Activated naive CD8-positive, alpha-beta T cell (primary cell): ENCODE measurements at regions not wholly inside any gene's neighbourhood (a gene's known extent, or its start where the extent isn't known, plus 50 kb on each side); places are given as distances from the start of the nearest gene placed in this dataset.

Source experiments
- H3K27ac Mint-ChIP-seq: one replicate; pipeline ENCODE4 v1.8.0; 2021; ENCODE audit warnings: mixed read lengths
- H3K27me3 Mint-ChIP-seq: one replicate; pipeline ENCODE4 v1.8.0; 2021; ENCODE audit warnings: mixed read lengths
- H3K36me3 Mint-ChIP-seq: one replicate; pipeline ENCODE4 v1.8.0; 2021; ENCODE audit warnings: mixed read lengths
- H3K4me1 Mint-ChIP-seq: one replicate; pipeline ENCODE4 v1.8.0; 2021; ENCODE audit warnings: low read depth, mixed read lengths
- H3K4me3 Mint-ChIP-seq: one replicate; pipeline ENCODE4 v1.8.0; 2021; ENCODE audit warnings: mild to moderate bottlenecking, mixed read lengths
- H3K9me3 Mint-ChIP-seq: one replicate; pipeline ENCODE4 v1.8.0; 2021; ENCODE audit warnings: low read depth, mixed read lengths

DNA sequence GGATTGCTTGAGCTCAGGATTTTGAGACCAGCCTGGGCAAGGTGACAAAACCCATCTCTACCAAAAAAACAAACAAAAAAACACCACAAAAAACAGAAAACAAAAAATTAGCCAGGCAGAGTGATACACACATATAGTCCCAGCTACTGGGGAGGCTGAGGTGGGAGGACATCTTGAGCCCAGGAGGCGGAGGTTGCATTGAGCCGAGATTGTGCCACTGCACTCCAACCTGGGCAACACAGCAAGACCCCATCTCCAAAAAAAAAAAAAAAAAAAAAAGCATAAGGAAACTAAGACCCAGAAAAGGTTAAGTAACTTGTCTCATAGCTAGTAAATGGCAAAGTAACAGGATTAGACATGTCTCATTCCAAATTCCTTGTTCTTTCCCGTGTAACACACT, 56.3 kb upstream of the PSMA6 start:
- Mint-ChIP-seq H3K27ac (no peak overlapping the region), H3K9me3 (no peaks in the 10 kb centered on the region), H3K4me3 (no peak overlapping the region), H3K36me3 (peaks cover 10% of the 10 kb centered on the region), H3K27me3 (no peaks in the 10 kb centered on the region), H3K4me1 (peaks cover 13% of the 10 kb centered on the region)

DNA sequence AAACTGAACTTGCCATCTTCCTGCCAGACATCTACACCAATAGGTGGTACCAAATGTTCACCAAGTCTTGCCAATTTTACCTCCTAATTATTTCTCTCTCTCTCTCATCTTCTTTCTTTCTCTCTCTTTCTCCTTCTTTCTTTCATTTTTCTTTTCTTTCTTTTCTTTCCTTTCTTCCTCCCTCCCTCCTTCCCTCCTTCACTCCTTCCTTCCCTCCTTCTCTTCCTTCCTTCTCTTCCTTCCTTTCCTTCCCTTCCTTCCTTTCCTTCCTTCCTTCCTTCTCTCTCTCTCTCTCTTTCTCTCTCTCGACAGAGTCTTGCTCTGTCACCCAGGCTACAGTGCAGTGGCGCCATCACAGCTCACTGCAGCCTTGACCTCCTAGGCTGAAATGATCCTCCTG, 55.4 kb upstream of the PSMA6 start:
- Mint-ChIP-seq H3K27ac (no peak overlapping the region), H3K27me3 (no peaks in the 10 kb centered on the region), H3K36me3 (peaks cover 14% of the 10 kb centered on the region), H3K4me1 (peaks cover 11% of the 10 kb centered on the region), H3K9me3 (no peaks in the 10 kb centered on the region), H3K4me3 (no peak overlapping the region)

GRCh38 chr14:35240231-35240630, 52.0 kb upstream of the PSMA6 start:
- Mint-ChIP-seq H3K27ac (no peak overlapping the region), H3K4me3 (no peak overlapping the region), H3K9me3 (no peaks in the 10 kb centered on the region), H3K36me3 (peaks cover 14% of the 10 kb centered on the region), H3K4me1 (peaks cover 11% of the 10 kb centered on the region), H3K27me3 (no peaks in the 10 kb centered on the region)
